Liver (tissue), 7 donors: ENCODE measurements at regions not wholly inside any gene's neighbourhood (a gene's known extent, or its start where the extent isn't known, plus 50 kb on each side); places are given as distances from the start of the nearest gene placed in this dataset.
"Not testable (repeated sequence)": the region's sequence is repeated elsewhere in the genome, so short reads cannot be mapped to it uniquely, and the experiment has no call there.

Experiments
- DNase-seq: peaks from one replicate; pipeline ENCODE4 v3.0.0-alpha.2; 2017; ENCODE audit warnings: low spot score
- H3K27ac ChIP-seq, 2 donors: one replicate each; pipeline ENCODE4 v1.7.0; 2013; ENCODE audit warnings: inconsistent platforms in 2 of 2, low read length in 2 of 2, control low read depth in 1 of 2, low read depth in 1 of 2, mild to moderate bottlenecking in 1 of 2
- H3K27me3 ChIP-seq, 4 donors: one replicate each; pipeline versions ENCODE4 v1.6.1 to v1.7.0; 2013; ENCODE audit warnings: low read length in 3 of 4, inconsistent platforms in 1 of 4, mild to moderate bottlenecking in 1 of 4, moderate library complexity in 1 of 4; ENCODE audit not compliant: control insufficient read depth in 4 of 4, insufficient read depth in 4 of 4
- H3K36me3 ChIP-seq, 4 donors: one replicate each; pipeline versions ENCODE4 v1.6.1 to v1.7.0; 2013; ENCODE audit warnings: low read length in 3 of 4, mild to moderate bottlenecking in 3 of 4, low read depth in 1 of 4, moderate library complexity in 1 of 4; ENCODE audit not compliant: control insufficient read depth in 4 of 4, insufficient read depth in 3 of 4
- H3K4me1 ChIP-seq, 4 donors: one replicate each; pipeline versions ENCODE4 v1.6.1 to v1.7.0; 2013; ENCODE audit warnings: low read length in 3 of 4, mild to moderate bottlenecking in 3 of 4, moderate library complexity in 1 of 4; ENCODE audit not compliant: control insufficient read depth in 4 of 4, insufficient read depth in 4 of 4
- H3K4me3 ChIP-seq, 3 donors: one replicate each; pipeline versions ENCODE4 v1.6.1 to v1.7.0; 2013; ENCODE audit warnings: low read length in 3 of 3, control low read depth in 1 of 3, low read depth in 1 of 3, mild to moderate bottlenecking in 1 of 3
- H3K9ac ChIP-seq, 2 donors: one replicate each; pipeline ENCODE4 v1.7.0; 2013; ENCODE audit warnings: low read length in 2 of 2, mild to moderate bottlenecking in 2 of 2, moderate library complexity in 2 of 2, control low read depth in 1 of 2, low read depth in 1 of 2
- H3K9me3 ChIP-seq, 4 donors: one replicate each; pipeline versions ENCODE4 v1.6.1 to v1.7.0; 2013; ENCODE audit warnings: low read length in 3 of 4; ENCODE audit not compliant: control insufficient read depth in 4 of 4
- EGR1 ChIP-seq, 2 donors: IDR thresholded peaks; 2 replicates each; pipeline ENCODE4 v1.6.1; 2016 to 2018; ENCODE audit warnings: antibody characterized with exemption in 2 of 2, low read depth in 2 of 2
- GABPA ChIP-seq, 2 donors: IDR thresholded peaks in 1 of 2; conservative IDR thresholded peaks in 1 of 2; 2 replicates each; pipeline ENCODE4 v1.6.1; 2016; ENCODE audit warnings: antibody characterized with exemption in 2 of 2, mild to moderate bottlenecking in 1 of 2, moderate library complexity in 1 of 2
- HNF4A ChIP-seq, 2 donors: conservative IDR thresholded peaks; 2 replicates each; pipeline ENCODE4 v1.6.1; 2016; ENCODE audit warnings: antibody characterized with exemption in 2 of 2, mild to moderate bottlenecking in 2 of 2
- HNF4G ChIP-seq: IDR thresholded peaks from 2 replicates; pipeline ENCODE4 v1.6.1; 2016; ENCODE audit warnings: antibody characterized with exemption
- MAX ChIP-seq: IDR thresholded peaks from 2 replicates; pipeline ENCODE4 v1.6.1; 2016; ENCODE audit warnings: antibody characterized with exemption
- RAD21 ChIP-seq, 2 donors: IDR thresholded peaks; 2 replicates each; pipeline ENCODE4 v1.6.1; 2016; ENCODE audit warnings: antibody characterized with exemption in 2 of 2, mild to moderate bottlenecking in 2 of 2
- REST ChIP-seq: IDR thresholded peaks from 2 replicates; pipeline ENCODE4 v1.6.1; 2016; ENCODE audit warnings: antibody characterized with exemption, mild to moderate bottlenecking
- SP1 ChIP-seq: IDR thresholded peaks from 2 replicates; pipeline ENCODE4 v1.6.1; 2018; ENCODE audit warnings: antibody characterized with exemption, mild to moderate bottlenecking
- TAF1 ChIP-seq: conservative IDR thresholded peaks from 2 replicates; pipeline ENCODE4 v1.6.1; 2016; ENCODE audit warnings: antibody characterized with exemption, mild to moderate bottlenecking
- YY1 ChIP-seq: IDR thresholded peaks from 2 replicates; pipeline ENCODE4 v1.6.1; 2016; ENCODE audit warnings: antibody characterized with exemption, mild to moderate bottlenecking
- ZBTB33 ChIP-seq: IDR thresholded peaks from 2 replicates; pipeline ENCODE4 v1.6.1; 2016; ENCODE audit warnings: antibody characterized with exemption
- WGBS: extraction: QIAGEN DNeasy Blood & Tissue Kit; methylation state at CpG from one replicate; pipeline ENCODE4 v1.1.7; 2013; 5-methylcytosine and 5-hydroxymethylcytosine counted together
- donor health status: healthy.
- donor health status: healthy.
- donor health status: healthy.
- donor health status: healthy.

GRCh38 chr14:101088395-101088667 lies 184.8 kb upstream of the RTL1 start:
- DNase-seq: peak; percentile 28
- Histone ChIP-seq H3K4me3 (no peak overlapping the region), H3K36me3 (no peaks in the 10 kb centered on the region), H3K4me1 (no peaks in the 10 kb centered on the region), H3K27me3 (peaks cover 0 to 6% (median 0%) of the 10 kb centered on the region in 4 donors), H3K9me3 (no peaks in the 10 kb centered on the region), H3K27ac (no peak overlapping the region), H3K9ac (no peak overlapping the region)
- TF ChIP-seq MAX (no peak), RAD21 (IDR thresholded peaks at IDR 0.05) (no peak), HNF4A (conservative IDR thresholded peaks at IDR 0.05) (no peak), REST (no peak)
- 87% methylated on average over 6 of the region's 6 CpGs for WGBS

GRCh38 chr14:101088714-101089113 lies 185.2 kb upstream of the RTL1 start:
- Histone ChIP-seq H3K9ac (no peak overlapping the region), H3K27me3 (peaks cover 0 to 6% (median 0%) of the 10 kb centered on the region in 4 donors), H3K4me3 (no peak overlapping the region), H3K9me3 (no peaks in the 10 kb centered on the region), H3K36me3 (no peaks in the 10 kb centered on the region), H3K4me1 (no peaks in the 10 kb centered on the region), H3K27ac (no peak overlapping the region)
- no peak for TF ChIP-seq YY1
- TF ChIP-seq SP1: no peak
- no peak for TF ChIP-seq RAD21 (IDR thresholded peaks at IDR 0.05)
- TF ChIP-seq TAF1: no peak
- no peak for TF ChIP-seq HNF4G
- no peak for DNase-seq
- whole genome bisulfite sequencing: 91% methylated on average over 3 of the region's 3 CpGs

- H3K27ac ChIP-seq, DNase-seq: not testable (repeated sequence)
- WGBS: 90% methylated on average over 11 of the region's 11 CpGs
These were observed 187.0 kb upstream of the RTL1 start for GRCh38 chr14:101090478-101090877.

GRCh38 chr14:101090976-101091375 lies 187.5 kb upstream of the RTL1 start:
- TF ChIP-seq SP1: no peak
- no peak for TF ChIP-seq EGR1 (IDR thresholded peaks at IDR 0.05; ENCODE audit: low read depth in 2 of 2)
- no peak for TF ChIP-seq TAF1
- no peak for TF ChIP-seq GABPA (IDR thresholded peaks at IDR 0.05 in 1 of 2, conservative IDR thresholded peaks at IDR 0.05 in 1 of 2)
- TF ChIP-seq REST: no peak
- TF ChIP-seq ZBTB33: no peak
- no peak for DNase-seq
- no peak overlapping the region for H3K4me3 ChIP-seq
- H3K36me3 ChIP-seq: no peaks in the 10 kb centered on the region
- peaks cover 0 to 6% (median 4%) of the 10 kb centered on the region in 4 donors for H3K27me3 ChIP-seq
- 62% methylated on average over 2 of the region's 2 CpGs for WGBS
- H3K9ac ChIP-seq: no peak overlapping the region
- H3K9me3 ChIP-seq: no peaks in the 10 kb centered on the region
- no peaks in the 10 kb centered on the region for H3K4me1 ChIP-seq
- no peak overlapping the region for H3K27ac ChIP-seq

More at GRCh38 chr14:101090478-101090877, 187.0 kb upstream of the RTL1 start:
- H3K9ac ChIP-seq, H3K27me3 ChIP-seq, H3K9me3 ChIP-seq, H3K4me3 ChIP-seq, H3K4me1 ChIP-seq, H3K36me3 ChIP-seq: not testable (repeated sequence)
